ENCODE measurements at regions not wholly inside any gene's neighbourhood (a gene's known extent, or its start where the extent isn't known, plus 50 kb on each side); places are given as distances from the start of the nearest gene placed in this dataset.

- Histone ChIP-seq H2AFZ (ENCODE audit: low read depth, low read length) (no peak overlapping the region), H3K4me2 (ENCODE audit: insufficient read depth, low read length) (no peak overlapping the region), H3K27ac (ENCODE audit: extremely low read depth, low read depth, low read length) (no peak overlapping the region), H3K9ac (ENCODE audit: insufficient read depth in 1 of 2, low read depth in 2 of 2, low read length in 2 of 2) (no peak overlapping the region), H3K36me3 (ENCODE audit: control insufficient read depth, insufficient read depth, low read length) (no peaks in the 10 kb centered on the region), H3K4me1 (replicated peaks in 1 of 2; ENCODE audit: control insufficient read depth in 2 of 2, insufficient read depth in 2 of 2, low read length in 2 of 2) (no peaks in the 10 kb centered on the region), H4K20me1 (replicated peaks; ENCODE audit: control insufficient read depth, insufficient read depth, low read length) (no peaks in the 10 kb centered on the region), H3K9me1 (ENCODE audit: control insufficient read depth, insufficient read depth, low read length) (no peaks in the 10 kb centered on the region), H3K27me3 (ENCODE audit: control insufficient read depth in 2 of 2, insufficient read depth in 2 of 2, low read length in 2 of 2) (no peaks in the 10 kb centered on the region; a peak in 1 of 5 replicates), H3K4me3 (no peak overlapping the region), H3K79me2 (ENCODE audit: control insufficient read depth, insufficient read depth, low read length) (no peaks in the 10 kb centered on the region), H3K9me3 (replicated peaks; ENCODE audit: control insufficient read depth, insufficient read depth, low read depth, low read length) (no peaks in the 10 kb centered on the region)
- DNase-seq (ENCODE audit: extremely low read depth in 1 of 4, low spot score in 3 of 4) (no peak), ATAC-seq (no peak), FAIRE-seq (no peak)
- POLR2A ChIA-PET, result no interaction called here
- intact Hi-C loops (cut with micrococcal nuclease), result no loop called here
- no peak for TF ChIP-seq ZNF449 (CRISPR knock-in tag; IDR thresholded peaks at IDR 0.05)
- TF ChIP-seq CHCHD3 (CRISPR knock-in tag; IDR thresholded peaks at IDR 0.05), result no peak
- TF ChIP-seq ZC3H4 (CRISPR knock-in tag; IDR thresholded peaks at IDR 0.05; ENCODE audit: borderline replicate concordance), result no peak
- TF ChIP-seq ZNF785 (CRISPR knock-in tag; IDR thresholded peaks at IDR 0.05), result no peak
- no peak for TF ChIP-seq MAFK (IDR thresholded peaks at IDR 0.05; ENCODE audit: low read length)
- in situ Hi-C loops (cut with MboI), result no loop called here
- no TSS peak for BruUV-seq (replicated peaks)
- CTCF ChIA-PET (ENCODE audit: low intra/inter-chr PET ratio), result no interaction called here
- 0% methylated on average over 3 of the region's 6 CpGs for WGBS (ENCODE audit: insufficient coverage, low coverage, missing lambda C conversion rate)
Measured at GRCh38 chr3:54071601-54072000, 50.8 kb upstream of the CACNA2D3 start.

- ChIA-PET CTCF (ENCODE audit: low intra/inter-chr PET ratio) (no interaction called here), POLR2A (interaction anchor here (0.5 kb wide), 1 partner anchor 34 kb away, joined by 4 read pairs; no protein-coding TSS in a partner anchor)
- Histone ChIP-seq H3K9me3 (replicated peaks; ENCODE audit: control insufficient read depth, insufficient read depth, low read depth, low read length) (no peaks in the 10 kb centered on the region), H3K27me3 (ENCODE audit: control insufficient read depth in 2 of 2, insufficient read depth in 2 of 2, low read length in 2 of 2) (peaks cover 0 to 4% of the 10 kb centered on the region in 2 experiments; a peak in 1 of 5 replicates), H3K27ac (ENCODE audit: extremely low read depth, low read depth, low read length) (no peak overlapping the region), H4K20me1 (replicated peaks; ENCODE audit: control insufficient read depth, insufficient read depth, low read length) (no peaks in the 10 kb centered on the region), H3K4me1 (replicated peaks in 1 of 2; ENCODE audit: control insufficient read depth in 2 of 2, insufficient read depth in 2 of 2, low read length in 2 of 2) (no peaks in the 10 kb centered on the region), H3K9me1 (ENCODE audit: control insufficient read depth, insufficient read depth, low read length) (no peaks in the 10 kb centered on the region), H3K4me3 (no peak overlapping the region), H3K4me2 (ENCODE audit: insufficient read depth, low read length) (no peak overlapping the region), H2AFZ (ENCODE audit: low read depth, low read length) (no peak overlapping the region), H3K9ac (ENCODE audit: insufficient read depth in 1 of 2, low read depth in 2 of 2, low read length in 2 of 2) (no peak overlapping the region), H3K36me3 (ENCODE audit: control insufficient read depth, insufficient read depth, low read length) (no peaks in the 10 kb centered on the region), H3K79me2 (ENCODE audit: control insufficient read depth, insufficient read depth, low read length) (no peaks in the 10 kb centered on the region)
- FAIRE-seq, result no peak
- no TSS peak for BruUV-seq (replicated peaks)
- DNase-seq (ENCODE audit: extremely low read depth in 1 of 4, low spot score in 3 of 4), result no peak
- no peak for ATAC-seq
- in situ Hi-C loops (cut with MboI) (no loop called here), intact Hi-C loops (cut with micrococcal nuclease) (no loop called here)
- 0% methylated on average over 2 of the region's 2 CpGs for WGBS (ENCODE audit: insufficient coverage, low coverage, missing lambda C conversion rate)
- TF ChIP-seq YY1 (IDR thresholded peaks at IDR 0.05; ENCODE audit: borderline replicate concordance in 1 of 3, control insufficient read depth in 1 of 3, extremely low read depth in 1 of 3, insufficient read depth in 3 of 3, insufficient read length in 1 of 3, insufficient replicate concordance in 2 of 3, low read depth in 1 of 3, low read length in 2 of 3) (no peak), TRIM25 (IDR thresholded peaks at IDR 0.05; ENCODE audit: borderline replicate concordance) (no peak), THRAP3 (IDR thresholded peaks at IDR 0.05; ENCODE audit: borderline replicate concordance) (no peak)
Measured at GRCh38 chr3:54069961-54070360, 52.4 kb upstream of the CACNA2D3 start.

Measured in K562 (cell line).